HPDE6-E6E7 (cell line): ENCODE measurements at regions not wholly inside any gene's neighbourhood (a gene's known extent, or its start where the extent isn't known, plus 50 kb on each side); places are given as distances from the start of the nearest gene placed in this dataset.
"Not testable (repeated sequence)": the region's sequence is repeated elsewhere in the genome, so short reads cannot be mapped to it uniquely, and the experiment has no call there.

Source experiments
- DNase-seq: peaks from one replicate; pipeline ENCODE4 v3.0.0; 2011; ENCODE audit warnings: missing footprints; ENCODE audit errors: extremely low spot score

DNA sequence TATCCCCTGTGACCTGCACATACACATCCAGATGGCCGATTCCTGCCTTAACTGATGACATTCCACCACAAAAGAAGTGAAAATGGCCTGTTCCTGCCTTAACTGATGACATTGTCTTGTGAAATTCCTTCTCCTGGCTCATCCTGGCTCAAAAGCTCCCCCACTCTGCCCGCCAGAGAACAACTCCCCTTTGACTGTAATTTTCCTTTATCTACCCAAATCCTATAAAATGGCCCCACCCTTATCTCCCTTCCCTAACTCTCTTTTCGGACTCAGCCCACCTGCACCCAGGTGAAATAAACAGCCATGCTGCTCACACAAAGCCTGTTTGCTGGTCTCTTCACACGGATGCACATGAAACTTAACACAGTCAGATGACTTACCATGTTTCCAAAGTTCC, 403.8 kb downstream of the TBC1D32 start:
- not testable (repeated sequence) for DNase-seq

DNA sequence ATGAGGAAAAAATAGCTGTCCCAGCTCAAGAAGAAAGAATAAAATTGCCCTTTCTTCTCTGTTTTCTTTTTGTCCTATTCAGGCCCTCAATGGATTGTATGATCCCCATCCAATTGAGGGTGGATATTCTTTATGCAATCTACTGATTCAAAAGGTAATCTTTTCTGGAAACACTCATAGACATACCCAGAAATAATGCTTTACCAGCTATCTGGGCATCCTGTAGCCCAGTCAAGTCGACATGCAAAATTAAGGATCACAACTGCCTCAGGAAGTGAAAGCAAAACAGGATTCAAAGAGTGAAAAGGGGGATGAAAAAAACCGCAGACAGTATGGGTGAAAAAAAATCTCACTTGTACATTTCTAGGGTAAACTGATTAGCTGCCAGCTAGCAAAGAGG, 410.1 kb downstream of the TBC1D32 start:
- DNase-seq: no peak

DNA sequence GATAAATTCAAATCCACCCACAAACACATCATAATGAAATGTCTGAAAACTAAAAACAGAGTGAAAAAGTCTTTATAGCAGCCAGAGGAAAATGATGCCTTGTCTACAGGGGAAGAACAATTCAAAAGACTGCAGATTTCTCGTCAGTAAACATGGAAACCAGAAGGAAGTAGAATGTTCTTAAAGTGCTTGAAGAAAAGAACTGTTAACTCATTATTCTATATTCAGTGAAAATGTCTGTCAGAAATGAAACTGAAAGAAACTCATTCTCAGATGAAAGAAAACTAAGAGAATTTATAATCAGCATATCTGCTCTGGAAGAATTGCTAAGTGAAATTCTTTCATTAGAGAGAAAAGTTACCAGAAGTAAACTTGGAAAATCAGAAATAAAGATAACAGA, 416.1 kb downstream of the TBC1D32 start:
- no peak for DNase-seq

DNA sequence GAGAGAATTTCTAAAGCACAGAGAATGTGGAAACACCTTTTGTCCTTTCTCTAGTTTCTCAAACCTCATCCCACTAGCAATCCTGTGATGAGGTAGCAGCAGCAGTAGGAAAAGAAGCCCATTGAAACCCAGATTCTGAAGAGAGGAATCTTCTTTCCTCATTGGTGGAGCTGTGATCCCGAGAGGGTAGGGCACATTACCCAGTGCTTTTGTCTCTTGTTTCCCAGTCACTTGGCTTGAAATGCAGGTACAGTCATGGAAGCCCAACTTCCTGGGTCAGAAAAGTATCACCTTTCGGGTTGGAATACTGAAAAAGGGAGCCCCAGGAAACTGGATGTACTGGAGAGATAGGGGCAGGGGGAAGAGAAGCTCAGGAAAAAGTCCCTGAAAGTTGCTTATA, 417.4 kb downstream of the TBC1D32 start:
- DNase-seq: no peak

DNA sequence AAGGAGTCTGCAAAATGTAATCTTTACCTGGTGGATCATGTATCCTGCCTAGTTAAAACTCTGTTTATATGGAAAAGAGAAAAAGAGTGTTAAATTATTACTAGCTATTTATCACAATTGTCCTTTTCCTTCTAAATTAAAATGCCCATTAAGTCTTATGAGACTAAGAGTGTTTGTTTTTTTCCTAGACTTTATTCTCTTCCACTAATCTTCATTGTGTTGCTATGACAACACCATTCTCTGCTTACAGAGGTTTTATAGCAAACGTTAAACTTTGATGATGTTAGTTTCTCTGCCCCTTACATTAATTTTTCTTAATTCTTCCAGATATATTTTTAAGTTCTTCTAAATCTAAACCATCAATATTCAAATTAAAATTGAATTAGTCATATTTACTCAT, 420.8 kb downstream of the TBC1D32 start:
- DNase-seq: no peak

DNA sequence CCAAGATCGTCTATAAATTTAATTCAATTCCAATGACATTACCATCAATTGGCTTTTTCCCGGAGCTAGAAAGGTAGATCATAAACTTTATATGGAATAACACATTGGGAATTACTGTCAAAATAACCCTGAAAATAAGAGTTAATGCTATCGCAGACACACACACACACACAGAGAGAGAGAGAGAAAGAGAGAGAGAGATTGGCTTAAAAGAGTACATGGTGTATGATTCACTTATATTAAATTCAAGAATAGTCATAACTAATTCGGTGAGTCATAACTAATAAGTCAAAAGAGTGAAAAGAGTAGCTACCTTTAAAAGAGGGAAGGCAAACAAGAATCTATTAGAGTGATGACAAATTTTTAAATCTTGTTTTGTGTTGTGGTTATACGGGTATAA, 425.5 kb downstream of the TBC1D32 start:
- DNase-seq: no peak

DNA sequence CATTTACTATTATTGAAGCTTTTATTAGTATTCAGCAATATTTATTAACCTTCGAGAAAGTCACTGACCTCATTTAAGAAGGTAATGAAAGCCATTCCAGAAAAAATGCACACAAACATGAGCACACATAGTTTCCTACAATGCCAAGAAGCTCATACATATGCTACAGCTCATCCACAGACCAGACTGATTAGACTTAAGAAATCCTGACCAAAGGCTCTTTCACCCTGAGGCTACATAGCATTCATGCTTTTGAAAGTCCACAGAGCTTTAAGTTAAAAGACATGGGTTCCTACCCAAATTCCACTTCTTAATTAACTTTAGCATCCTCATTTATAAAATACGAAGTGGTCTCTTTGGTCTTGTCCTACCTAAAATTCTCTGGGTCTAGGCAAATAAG, 430.4 kb downstream of the TBC1D32 start:
- DNase-seq: no peak

DNA sequence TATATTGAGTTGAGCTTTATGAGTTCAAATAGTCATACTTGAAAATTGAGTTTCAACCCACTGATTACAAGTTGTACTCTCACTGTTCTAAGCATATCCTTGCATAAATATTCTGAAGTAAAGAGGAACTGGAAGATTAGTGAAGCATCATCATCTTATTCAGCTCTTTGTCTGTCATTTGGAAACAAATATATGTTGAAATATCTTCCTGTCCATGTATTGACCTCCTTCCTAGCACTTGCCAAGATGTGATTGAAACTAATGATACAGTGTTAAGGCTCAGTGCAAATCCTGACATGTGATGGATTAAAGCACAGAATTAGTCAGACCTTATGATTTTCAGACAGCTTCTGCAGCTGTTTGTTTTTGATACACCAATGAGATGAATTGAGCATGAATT, 434.3 kb downstream of the TBC1D32 start:
- no peak for DNase-seq

DNA sequence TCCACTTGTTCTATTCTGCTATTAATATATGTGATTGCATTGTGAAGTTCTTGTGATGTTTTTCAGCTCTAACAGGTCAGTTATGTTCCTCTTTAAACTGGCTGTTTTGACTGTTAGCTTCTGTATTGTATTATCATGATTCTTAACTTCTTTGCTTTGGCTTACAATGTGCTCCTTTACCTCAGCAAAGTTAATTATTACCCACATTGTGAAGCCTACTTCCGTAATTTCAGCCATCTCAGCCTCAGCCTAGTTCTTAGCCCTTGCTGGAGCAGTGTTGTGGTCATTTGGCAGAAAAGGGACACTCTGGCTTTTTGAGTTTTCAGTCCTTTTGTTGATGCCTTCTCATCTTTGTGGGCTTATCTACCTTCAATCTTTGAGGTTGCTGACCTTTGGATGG, 440.2 kb downstream of the TBC1D32 start:
- DNase-seq: no peak

DNA sequence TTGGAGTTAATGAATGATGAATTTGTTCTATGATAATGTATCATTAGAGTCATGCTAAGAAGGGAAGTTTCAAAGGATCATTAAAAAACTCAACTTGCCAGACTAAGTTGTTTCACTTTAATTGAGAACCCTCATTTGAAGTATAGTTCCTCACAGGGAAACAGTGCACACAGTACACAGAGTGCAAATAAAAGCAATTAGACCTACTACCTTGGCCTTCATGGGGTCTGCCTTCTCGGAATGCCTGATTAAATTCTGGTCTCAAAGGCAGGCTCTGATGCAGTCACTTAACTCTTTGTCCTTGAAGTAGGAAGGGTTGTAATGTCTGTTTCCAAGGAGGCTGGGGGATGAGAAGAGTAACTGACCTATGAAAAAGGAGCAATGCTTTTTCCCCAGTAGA, 457.3 kb downstream of the TBC1D32 start:
- DNase-seq: no peak

DNA sequence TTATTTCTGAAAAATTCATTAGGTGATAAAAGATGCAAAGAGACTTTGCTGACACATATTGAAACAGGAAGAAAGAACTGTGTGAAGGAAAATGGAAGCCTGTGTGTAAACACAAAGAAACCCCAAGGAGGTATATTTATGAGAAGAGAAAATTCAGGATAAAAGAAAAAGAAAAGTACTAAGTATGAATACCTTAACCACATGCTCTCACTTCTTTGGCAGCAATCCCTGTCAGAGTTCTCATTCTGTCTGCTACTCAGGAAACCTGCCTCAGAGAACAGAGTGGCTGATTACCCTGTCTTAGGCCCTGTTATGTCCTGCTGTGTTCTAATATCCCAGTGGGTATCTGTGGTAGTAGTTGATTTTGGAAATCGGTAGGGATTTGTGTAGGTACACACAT, 457.9 kb downstream of the TBC1D32 start:
- no peak for DNase-seq

DNA sequence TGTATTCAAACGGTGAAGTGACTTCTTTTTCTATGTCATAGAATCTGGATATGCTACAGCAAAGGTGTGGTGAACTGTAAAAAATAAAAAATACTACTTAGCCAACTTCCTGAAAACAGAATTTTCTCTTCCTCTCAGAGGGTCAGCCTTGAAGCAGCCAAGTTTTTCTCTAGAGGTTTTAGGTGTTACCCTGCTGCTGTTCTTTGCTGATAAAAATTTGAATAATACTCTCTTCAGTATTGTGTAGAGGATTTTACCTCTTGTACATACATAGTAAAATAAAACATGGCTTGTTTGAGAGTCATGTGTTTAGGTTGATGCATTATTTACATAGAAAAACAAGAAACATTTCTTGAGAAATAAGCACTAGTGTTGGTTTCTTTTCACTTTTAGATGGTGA, 458.4 kb downstream of the TBC1D32 start:
- DNase-seq: no peak

DNA sequence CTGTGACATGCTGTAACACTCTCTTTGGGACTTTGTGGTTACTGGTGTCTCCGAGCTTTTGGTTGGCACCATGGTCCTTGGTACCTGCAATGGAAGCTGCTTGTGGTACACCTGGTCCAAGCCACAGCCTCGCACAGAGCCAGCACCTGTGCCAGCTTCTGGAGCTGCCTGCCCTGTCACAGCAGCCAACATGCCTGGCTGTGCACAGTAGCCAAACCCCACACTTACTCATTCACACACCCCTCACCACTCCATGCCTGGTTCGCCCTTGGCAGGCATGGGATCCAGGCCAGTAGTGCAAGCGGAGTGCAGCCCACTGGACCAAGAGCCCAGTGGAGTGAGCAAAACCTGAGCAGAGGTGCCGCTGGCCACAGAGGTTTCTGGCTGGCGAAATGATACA, 459.9 kb downstream of the TBC1D32 start:
- DNase-seq: no peak

DNA sequence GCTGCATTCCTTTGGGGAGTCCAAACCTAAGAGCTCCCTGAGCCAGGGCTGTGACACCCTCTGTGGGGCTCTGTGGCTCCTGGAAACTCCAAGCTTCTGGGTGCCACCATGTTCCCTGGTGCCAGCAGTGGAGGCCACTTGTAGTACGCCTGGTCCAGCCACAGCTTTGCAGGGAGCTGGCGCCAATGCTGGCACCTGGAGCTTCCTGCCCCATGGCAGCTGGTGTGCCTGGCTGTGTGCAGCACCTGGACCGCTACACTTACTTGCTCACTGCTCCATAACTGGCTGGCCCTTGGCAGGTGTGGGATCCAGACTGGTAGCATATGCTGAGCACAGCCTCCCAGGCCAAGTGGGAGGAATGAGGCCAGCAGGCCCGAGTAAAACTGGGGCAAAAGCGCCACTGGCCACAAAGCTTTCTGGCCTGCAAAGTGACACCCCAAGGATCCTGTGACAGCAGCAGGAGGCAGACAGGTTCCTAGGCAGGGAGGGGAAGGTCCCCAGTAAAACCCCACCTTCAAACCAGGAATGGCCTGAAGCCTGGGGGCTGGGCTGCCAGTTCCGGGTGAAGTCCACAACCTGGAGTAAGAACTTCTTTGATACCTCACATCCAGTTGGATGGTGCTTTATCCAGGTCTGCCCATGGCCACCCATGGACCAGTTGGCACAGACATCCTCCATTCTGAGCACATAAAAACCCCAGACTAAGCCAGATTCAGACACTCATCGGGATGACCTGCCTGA, 461.0 kb downstream of the TBC1D32 start:
- no peak for DNase-seq

DNA sequence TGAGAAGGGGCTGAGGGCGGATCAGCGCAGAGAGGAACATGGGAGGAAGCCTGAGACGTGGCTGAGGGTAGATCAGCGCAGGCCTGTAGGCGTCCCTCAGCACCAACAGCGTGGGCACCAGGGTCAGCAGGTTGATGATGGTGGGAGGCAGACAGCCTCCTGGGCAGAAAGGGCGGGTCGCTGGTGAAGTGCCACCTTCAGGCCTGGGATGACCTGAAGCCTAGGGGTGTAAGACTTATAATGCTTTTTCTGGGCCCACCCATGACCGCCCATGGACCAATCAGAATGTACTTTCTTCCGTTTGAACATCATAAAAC, 462.1 kb downstream of the TBC1D32 start:
- no peak for DNase-seq

DNA sequence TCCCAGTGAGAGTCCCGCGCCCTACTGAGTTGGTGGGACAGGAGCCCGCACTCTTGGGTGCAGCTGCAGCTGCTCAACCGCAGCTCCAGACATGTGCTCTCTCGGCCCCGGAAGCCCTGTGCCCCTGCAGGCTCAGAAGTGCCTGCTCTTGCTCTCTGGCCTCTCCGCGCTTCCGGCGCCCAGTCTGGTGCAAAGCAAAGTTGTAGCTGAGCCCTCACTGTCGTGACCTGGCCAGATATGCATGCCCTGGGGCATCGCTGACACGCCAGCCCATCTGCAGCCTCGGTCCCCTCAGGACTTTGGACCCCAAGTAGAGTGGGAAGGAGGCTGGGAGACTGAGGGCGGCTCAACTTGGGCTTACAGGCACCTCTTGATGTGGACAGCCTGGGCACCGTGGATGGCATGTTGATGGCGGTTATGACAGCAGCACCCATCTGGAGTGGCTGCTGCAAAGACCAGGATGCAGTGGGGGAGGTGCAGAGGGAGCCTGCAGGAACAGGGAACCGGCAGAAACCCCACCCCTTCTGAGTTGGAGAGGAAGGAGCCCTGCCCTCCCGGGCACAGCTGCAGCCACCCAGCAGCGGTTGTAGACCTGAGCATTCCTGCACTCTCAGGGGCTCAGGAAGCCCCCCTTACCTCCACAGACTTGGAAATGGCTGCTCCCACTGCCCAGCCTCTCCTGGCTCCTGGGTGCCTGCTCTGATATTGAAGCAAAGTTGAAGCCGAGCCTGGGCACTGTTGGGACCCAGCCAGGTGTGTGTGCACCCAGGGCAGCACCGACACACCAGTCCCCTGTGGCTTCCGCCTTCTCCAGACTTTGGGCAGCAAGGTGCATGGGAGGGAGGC, 462.6 kb downstream of the TBC1D32 start:
- DNase-seq: no peak

DNA sequence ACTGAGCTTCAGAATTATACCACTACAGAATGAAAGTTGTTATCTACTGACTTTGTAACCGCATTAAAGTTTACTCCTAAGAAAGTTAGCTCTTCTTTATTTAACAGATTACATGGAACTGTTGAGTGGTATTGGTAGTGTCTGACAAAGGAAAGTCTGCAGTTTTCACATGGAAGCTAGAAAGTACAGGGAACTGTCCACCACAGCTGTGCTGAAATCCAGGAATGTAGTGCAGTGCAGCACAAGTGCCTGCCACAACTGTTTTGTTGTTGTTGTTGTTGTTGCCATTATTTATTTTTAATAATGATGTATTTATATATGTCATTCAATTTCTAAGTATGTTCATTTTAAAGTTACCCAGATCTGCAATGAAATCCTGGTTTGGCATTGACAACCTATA, 464.9 kb downstream of the TBC1D32 start:
- DNase-seq: no peak

DNA sequence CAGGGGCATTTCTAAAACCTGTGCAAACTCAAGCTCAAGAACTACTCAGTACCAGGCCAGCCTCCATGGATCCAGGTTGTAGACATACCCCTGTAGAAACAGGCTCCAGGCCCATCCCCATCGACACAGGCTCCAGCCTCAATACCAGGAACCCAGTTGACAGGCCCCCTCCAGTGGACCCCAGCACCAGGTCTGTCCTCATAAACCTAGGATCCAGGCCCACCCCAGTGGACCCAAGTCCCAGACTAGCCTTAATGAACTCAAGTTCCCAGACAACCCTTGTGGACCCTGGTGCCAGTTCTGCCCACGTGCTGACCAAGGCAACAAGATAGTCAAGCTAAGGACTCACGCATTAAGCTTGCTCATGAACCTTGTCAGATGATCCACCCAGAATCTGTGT, 476.9 kb downstream of the TBC1D32 start:
- no peak for DNase-seq

DNA sequence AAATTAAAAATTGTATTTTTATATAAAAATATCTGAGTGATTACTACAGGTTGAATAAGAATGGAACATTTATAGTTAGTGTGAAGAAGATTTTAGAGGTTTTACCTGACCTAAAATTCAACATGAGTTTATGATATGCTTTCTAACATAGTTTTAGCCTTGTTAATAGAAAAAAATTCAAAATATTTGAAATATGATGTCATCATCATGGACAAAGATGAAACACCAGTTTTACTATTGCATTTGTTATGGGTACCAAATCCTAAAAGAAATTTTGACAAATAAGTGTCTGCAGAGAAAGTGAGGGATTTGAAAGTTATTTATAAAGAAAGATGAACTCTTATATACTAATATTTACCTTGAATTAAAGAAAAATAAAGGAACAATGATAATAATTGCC, 479.7 kb downstream of the TBC1D32 start:
- DNase-seq: no peak

DNA sequence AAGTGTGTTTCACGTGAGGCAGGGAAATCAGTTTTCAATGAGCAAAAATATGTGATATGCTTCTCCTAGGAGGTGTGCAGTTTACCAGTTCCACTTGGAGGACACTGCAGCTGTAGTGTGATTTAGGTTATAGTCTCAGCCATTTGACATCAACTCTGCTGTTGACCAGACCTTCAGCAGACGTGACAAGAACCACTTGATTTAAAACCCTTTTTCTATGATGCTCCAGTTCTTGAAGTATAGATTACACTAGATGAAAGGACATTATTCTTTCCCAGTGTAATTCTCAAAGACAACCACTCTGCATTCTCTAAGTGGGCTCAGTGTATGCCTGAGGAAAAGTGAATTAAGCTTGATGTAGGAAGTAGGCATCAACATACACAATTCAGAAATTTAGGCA, 480.8 kb downstream of the TBC1D32 start:
- DNase-seq: no peak

DNA sequence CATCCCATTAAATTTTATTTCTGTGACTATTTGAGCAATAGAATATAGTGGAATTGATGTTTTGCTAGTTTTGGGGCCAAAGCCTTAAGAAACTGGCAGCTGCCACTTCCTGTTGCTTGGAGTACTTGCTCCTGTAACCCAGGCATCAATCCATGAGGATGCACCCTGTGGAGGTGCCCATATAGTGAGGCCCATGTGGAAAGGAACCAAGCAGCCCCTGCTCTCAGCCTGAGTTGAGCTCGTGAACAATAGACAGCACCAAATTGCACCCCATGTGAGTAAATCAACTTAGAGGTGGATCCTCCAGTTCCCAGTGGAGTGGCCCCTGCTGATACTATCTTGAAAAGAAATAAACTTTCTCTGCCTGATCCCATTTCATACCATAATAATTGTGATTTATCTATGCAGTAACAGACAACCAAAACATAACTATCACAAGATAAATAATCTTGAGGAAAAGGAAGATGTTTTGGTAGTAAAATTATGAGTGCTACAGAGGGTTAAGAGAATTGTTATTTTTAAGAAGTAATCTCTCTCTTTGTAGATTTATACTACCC, 481.9 kb downstream of the TBC1D32 start:
- DNase-seq: no peak

DNA sequence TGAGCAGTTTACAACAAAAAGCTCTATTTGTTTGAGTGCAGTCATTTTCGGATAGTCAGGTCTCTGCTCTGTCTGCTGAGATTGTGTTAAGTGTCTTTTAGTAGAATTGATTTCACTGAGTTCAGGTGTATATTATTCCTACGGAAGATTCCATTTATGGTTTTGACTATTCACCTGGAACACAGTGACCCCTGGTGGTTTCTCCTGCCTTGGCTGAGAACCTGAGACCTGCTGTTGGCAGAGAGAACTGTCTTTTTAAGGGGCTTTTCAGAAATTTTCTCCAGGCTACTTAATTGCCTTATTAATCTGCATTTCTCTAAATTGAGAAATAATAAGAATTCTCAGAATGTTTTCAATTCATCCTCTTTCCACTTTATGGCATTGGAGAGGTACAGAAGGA, 508.0 kb downstream of the TBC1D32 start:
- peak; percentile 38 for DNase-seq

DNA sequence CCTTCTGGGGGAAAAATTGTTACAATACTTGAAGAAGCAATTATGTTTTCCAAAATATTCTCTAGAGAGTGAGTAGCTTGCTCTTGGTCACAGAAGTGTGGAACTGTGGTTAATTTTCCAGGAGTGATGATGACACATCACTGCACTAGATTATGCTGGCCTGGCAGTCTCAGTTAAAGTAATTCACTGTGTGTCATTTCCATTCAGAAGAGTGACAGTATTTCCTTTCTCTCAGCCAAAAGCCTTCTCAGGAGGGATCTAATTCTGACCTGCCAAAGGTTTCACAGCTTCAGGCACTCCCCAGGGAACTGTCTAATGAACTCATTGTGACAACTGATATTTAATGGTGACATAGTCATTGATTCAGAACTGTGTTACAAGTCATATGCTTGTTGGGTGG, 517.5 kb downstream of the TBC1D32 start:
- DNase-seq: no peak
